SK-N-MC (cell line): ENCODE measurements at regions not wholly inside any gene's neighbourhood (a gene's known extent, or its start where the extent isn't known, plus 50 kb on each side); places are given as distances from the start of the nearest gene placed in this dataset.

Source experiments
- DNase-seq: peaks from one replicate; pipeline ENCODE4 v3.0.0-alpha.2; 2011; ENCODE audit warnings: low read depth, low spot score
- H3K27ac ChIP-seq: fragments of 200-600 bp; sonication (generic); 2 replicates; pipeline ENCODE4 v1.5.1; 2016; ENCODE audit warnings: mixed run types
- H3K36me3 ChIP-seq: fragments of 200-600 bp; sonication (generic); 2 replicates; pipeline ENCODE4 v1.6.1; 2017; ENCODE audit warnings: antibody characterized with exemption, low read length, mixed read lengths; ENCODE audit not compliant: insufficient read depth
- H3K4me3 ChIP-seq: fragments of 200-600 bp; sonication (generic); 2 replicates; pipeline ENCODE4 v1.5.1; 2016
- H3K9ac ChIP-seq: fragments of 200-600 bp; sonication (generic); 2 replicates; pipeline ENCODE4 v1.8.0; 2017; ENCODE audit warnings: mixed run types, mixed read lengths; ENCODE audit not compliant: insufficient read length
- H3K9me3 ChIP-seq: fragments of 200-600 bp; sonication (generic); 2 replicates; pipeline ENCODE4 v1.6.1; 2017; ENCODE audit warnings: low read depth, mild to moderate bottlenecking, antibody characterized with exemption, low read length, moderate library complexity, mixed read lengths
- EZH2 ChIP-seq: fragments of 200-600 bp; sonication (generic); IDR thresholded peaks from one replicate; pipeline ENCODE4 v1.6.1; 2017; ENCODE audit warnings: antibody characterized with exemption
- FOXP2 ChIP-seq: optimal IDR thresholded peaks from 2 replicates; pipeline ENCODE3; 2011; ENCODE audit warnings: mild to moderate bottlenecking, moderate library complexity; ENCODE audit not compliant: insufficient read depth; ENCODE audit errors: extremely low read length, control extremely low read depth
- POLR2AphosphoS5 ChIP-seq: IDR thresholded peaks from 2 replicates; pipeline ENCODE4 v1.6.1; 2012; ENCODE audit warnings: mild to moderate bottlenecking, low read depth, low read length, borderline replicate concordance

DNA sequence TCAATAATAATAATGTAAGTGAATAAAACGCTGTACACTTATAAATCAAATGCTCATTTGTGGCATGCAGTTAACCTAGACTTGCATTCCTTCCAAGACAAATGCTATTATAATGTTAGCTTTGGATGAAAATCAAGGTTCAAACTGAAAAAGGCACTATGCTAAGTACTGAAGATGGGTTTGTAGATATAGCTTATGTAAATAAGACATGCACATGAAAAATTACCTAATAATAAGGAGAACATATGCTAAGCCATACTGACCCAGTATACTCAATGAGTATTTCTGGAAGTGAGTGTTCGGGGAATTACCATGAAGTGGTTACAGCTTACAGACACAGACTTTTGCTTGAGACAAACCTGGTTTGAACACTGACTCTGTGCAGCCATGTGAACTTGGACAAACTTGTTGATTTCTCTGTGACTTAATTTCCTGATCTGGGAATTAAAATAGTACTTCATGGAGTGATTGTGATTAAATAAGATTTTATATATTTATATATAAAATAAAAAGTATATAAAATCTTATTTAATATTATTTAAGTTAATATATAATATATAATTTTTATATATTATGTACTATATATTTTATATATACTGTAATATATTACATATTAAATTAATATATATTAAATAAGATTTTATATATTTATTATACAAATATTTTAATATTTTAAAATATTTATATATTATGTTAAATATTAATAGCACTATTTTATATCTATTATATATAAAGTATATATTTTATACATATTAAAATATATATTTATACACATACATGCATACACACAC, 159.2 kb downstream of the ZPLD1 start:
- H3K36me3 ChIP-seq: no peaks in the 10 kb centered on the region
- TF ChIP-seq FOXP2: no peak
- TF ChIP-seq POLR2AphosphoS5: no peak
- no peak for TF ChIP-seq EZH2
- no peak overlapping the region for H3K4me3 ChIP-seq
- no peak overlapping the region for H3K27ac ChIP-seq
- H3K9ac ChIP-seq: no peak overlapping the region
- DNase-seq: no peak
- H3K9me3 ChIP-seq: no peaks in the 10 kb centered on the region

DNA sequence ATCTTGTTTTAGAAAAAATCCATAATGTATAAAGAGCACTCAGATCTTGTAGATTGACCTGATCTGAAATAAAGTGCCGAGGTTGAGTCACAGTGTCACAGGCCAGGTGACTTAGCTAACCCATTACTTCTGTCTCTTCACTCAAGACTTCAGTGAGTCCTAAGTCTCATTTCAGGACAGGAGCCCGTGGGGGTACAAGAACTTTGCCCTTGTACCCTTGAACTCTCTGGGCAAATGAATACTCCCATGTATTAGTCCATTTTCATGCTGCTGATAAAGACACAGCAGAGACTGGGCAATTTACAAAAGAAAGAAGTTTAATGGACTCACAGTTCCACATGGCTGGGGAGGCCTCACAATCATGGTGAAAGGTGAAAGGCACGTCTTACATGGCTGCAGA, 160.2 kb downstream of the ZPLD1 start:
- H3K9ac ChIP-seq: no peak overlapping the region
- no peak for DNase-seq
- no peaks in the 10 kb centered on the region for H3K9me3 ChIP-seq
- no peak overlapping the region for H3K27ac ChIP-seq
- TF ChIP-seq FOXP2 (no peak), POLR2AphosphoS5 (no peak), EZH2 (no peak)
- no peaks in the 10 kb centered on the region for H3K36me3 ChIP-seq
- no peak overlapping the region for H3K4me3 ChIP-seq

DNA sequence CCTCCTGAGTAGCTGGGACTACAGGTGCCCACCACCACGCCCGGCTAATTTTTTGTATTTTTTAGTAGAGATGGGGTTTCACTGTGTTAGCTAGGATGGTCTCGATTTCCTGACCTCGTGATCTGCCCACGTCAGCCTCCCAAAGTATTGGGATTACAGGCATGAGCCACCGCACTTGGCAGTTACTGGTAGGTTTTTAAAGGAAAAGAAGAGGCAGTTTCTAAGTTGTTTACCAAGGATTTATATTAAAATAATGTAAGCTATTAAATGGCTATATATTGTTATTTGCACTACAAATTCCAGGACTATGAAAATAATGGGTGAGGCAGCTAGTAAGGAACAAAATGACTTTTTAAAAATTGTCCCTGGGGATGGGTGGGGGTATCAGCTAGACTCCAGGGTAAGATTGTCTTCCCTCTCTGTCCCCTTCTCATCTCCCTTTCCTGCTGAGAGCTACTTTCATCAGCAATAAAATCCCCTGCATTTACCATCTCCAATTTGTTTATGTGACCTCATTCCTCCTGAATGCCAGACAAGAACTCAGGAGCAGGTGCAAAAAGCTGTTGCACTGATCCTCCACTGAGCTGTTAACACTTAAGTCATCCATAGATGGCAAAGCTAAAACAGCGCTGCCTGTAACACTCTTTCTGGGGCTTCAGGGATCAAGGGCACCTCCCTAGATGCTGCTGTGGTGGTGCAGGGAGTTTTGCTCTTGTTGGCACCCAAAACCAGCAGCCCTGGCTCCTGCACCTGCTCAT, 165.2 kb downstream of the ZPLD1 start:
- no peak overlapping the region for H3K9ac ChIP-seq
- no peak for TF ChIP-seq EZH2
- TF ChIP-seq POLR2AphosphoS5: no peak
- TF ChIP-seq FOXP2: no peak
- no peak for DNase-seq

DNA sequence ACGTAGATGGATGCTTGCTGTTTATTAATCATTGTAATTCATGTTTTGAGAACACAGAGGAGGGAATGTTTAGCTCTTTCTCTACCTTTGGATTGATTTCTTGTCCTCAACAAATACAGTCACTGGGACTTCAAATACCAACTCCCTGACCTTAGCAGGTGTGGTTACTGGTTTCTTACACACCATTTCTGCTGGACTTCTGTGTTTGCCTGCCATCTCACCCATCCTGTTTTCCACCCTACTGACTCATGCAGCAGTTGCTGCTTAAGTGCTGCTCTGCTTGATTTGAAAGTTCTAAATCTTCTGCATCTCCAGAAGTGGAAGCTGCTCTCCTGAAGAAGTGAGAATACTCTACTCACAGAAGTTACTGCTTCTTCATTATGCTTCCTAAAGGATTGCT, 170.3 kb downstream of the ZPLD1 start:
- Histone ChIP-seq H3K27ac (no peak overlapping the region), H3K36me3 (no peaks in the 10 kb centered on the region), H3K4me3 (no peak overlapping the region), H3K9me3 (no peaks in the 10 kb centered on the region), H3K9ac (no peak overlapping the region)
- DNase-seq: no peak
- TF ChIP-seq EZH2: no peak

More for the DNA sequence above, 165.2 kb downstream of the ZPLD1 start:
- no peaks in the 10 kb centered on the region for H3K36me3 ChIP-seq
- H3K4me3 ChIP-seq: no peak overlapping the region
- H3K9me3 ChIP-seq: no peaks in the 10 kb centered on the region
- no peak overlapping the region for H3K27ac ChIP-seq

DNA sequence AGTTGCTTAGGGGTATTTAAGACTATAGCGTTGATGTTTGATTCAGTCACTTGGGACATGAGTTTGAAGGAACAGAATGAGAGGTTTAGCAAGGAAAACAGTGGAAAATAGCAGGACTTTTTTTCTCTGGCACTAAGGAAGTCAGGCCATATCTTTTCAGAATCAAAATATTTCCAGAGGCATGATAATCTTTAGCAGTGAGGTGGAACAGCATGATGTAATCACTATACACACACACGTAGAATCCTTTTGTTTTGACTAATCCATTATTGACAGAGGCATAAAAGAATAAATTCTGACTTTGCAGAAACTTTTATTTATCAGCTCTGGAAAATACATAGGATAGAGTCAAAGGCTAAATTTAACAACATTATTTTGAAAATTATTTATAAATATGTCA, 174.1 kb downstream of the ZPLD1 start:
- TF ChIP-seq POLR2AphosphoS5 (no peak), EZH2 (no peak), FOXP2 (no peak)

DNA sequence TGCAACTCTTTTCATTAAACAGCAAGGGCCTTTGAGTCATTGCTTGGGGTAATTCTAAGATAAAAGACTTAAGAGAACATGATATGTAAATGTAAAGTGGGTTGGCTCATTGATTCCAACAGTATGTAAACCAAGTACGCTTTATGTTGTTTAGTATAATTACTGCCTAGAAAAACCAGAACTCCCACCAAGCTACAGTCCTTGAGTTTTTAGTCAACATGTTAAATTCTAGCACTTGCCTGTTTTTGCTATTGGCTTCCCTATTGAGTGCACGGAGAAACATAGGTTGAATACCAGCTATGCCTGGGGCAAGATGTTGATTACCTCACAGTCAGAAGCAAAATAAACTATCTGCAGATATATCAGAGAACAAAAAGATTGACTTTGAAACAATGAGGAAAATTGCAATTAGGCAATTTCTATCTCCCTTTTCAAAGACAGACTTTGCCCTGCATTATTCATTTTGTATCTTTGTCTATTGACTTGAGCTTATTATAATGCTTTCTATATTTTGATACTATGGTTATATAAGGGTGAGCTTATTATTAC, 179.3 kb downstream of the ZPLD1 start:
- TF ChIP-seq POLR2AphosphoS5: no peak
- TF ChIP-seq FOXP2: peak; percentile 25
- H3K9ac ChIP-seq: no peak overlapping the region
- H3K36me3 ChIP-seq: no peaks in the 10 kb centered on the region
- peak overlapping the region; percentile 38; the same call in 1 of the 2 replicates for H3K27ac ChIP-seq
- peak overlapping the region; percentile 52 for H3K4me3 ChIP-seq
- DNase-seq: peak; percentile 66
- no peaks in the 10 kb centered on the region for H3K9me3 ChIP-seq

More for the DNA sequence above, 174.1 kb downstream of the ZPLD1 start:
- no peak for DNase-seq
- H3K4me3 ChIP-seq: no peak overlapping the region
- H3K36me3 ChIP-seq: no peaks in the 10 kb centered on the region
- H3K9me3 ChIP-seq: no peaks in the 10 kb centered on the region
- no peak overlapping the region for H3K9ac ChIP-seq
- H3K27ac ChIP-seq: no peak overlapping the region

DNA sequence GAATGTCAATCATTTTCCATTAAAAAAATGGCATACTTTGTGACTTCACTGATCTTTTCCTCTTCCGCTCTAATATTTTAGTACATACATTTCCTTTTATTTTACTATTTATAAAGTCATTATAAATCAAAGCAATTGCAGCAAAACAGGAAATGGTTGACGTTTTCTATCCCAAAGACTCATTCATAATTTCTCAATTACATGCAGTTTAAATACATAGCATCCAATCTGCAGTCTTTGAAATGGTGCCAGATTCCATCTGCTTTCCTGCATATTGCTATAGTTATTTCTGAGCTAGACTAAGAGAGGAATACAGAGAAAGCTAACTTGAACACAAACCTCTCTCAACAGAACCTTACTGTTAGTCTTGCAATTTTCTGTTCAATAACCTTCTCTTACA, 179.8 kb downstream of the ZPLD1 start:
- no peaks in the 10 kb centered on the region for H3K36me3 ChIP-seq
- peak; percentile 60; the same call in 1 of the 2 replicates for TF ChIP-seq POLR2AphosphoS5
- no peak for TF ChIP-seq FOXP2
- TF ChIP-seq EZH2: no peak
- H3K9me3 ChIP-seq: no peaks in the 10 kb centered on the region
- H3K27ac ChIP-seq: no peak overlapping the region
- DNase-seq: peak; percentile 99
- no peak overlapping the region for H3K9ac ChIP-seq
- peak overlapping the region; percentile 54 for H3K4me3 ChIP-seq

DNA sequence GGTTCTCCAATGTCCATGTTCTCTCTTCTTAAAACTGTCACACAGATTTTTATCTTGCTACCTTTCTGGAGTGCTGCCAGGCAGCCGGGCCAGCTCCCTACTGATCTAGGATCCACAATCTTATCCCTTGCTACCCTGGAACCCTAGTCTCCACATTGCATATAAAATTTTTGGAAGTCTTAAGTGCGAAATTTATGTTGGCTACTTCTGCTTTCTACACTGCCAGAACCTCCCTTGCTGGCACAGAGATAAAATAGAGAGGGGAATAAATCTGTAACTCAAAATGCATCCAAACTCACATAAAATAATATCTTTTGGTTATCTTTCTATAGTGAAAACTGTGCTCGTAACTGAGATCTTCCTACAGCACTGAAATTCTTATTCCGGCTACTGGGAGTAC, 182.6 kb downstream of the ZPLD1 start:
- Histone ChIP-seq H3K9ac (no peak overlapping the region), H3K9me3 (no peaks in the 10 kb centered on the region), H3K36me3 (no peaks in the 10 kb centered on the region), H3K4me3 (no peak overlapping the region), H3K27ac (no peak overlapping the region)
- TF ChIP-seq EZH2: no peak
- no peak for TF ChIP-seq POLR2AphosphoS5
- TF ChIP-seq FOXP2: no peak
- DNase-seq: no peak
